CD8-positive, alpha-beta memory T cell (primary cell): ENCODE measurements at regions not wholly inside any gene's neighbourhood (a gene's known extent, or its start where the extent isn't known, plus 50 kb on each side); places are given as distances from the start of the nearest gene placed in this dataset.

ENCODE experiments used
- CTCF ChIA-PET: fragments of 350-600 bp; sonication (Branson Sonifier 250); formaldehyde crosslinking; loops from one replicate; lab custom pipeline; 2021; ENCODE audit warnings: antibody characterized with exemption; lab: Charles Lee
- POLR2A ChIA-PET: fragments of 350-600 bp; sonication (Branson Sonifier 250); formaldehyde crosslinking; loops from one replicate; lab custom pipeline; 2021; ENCODE audit warnings: antibody characterized with exemption; lab: Charles Lee
- DNase-seq, 5 donors: peaks; one replicate each; pipeline versions ENCODE4 v3.0.0 to v3.0.0-alpha.2; 2020 to 2022; ENCODE audit warnings: mixed read lengths in 1 of 5
- H3K27ac ChIP-seq: one replicate; pipeline ENCODE4 v1.7.0; 2013; ENCODE audit warnings: low read depth, mild to moderate bottlenecking, low read length, moderate library complexity
- H3K27me3 ChIP-seq: 2 replicates; pipeline ENCODE4 v1.7.0; 2013; ENCODE audit warnings: low read length, mild to moderate bottlenecking; ENCODE audit not compliant: insufficient read depth, poor library complexity, severe bottlenecking
- H3K36me3 ChIP-seq: 2 replicates; pipeline ENCODE4 v1.7.0; 2013; ENCODE audit warnings: mild to moderate bottlenecking, low read length, moderate library complexity; ENCODE audit not compliant: insufficient read depth
- H3K4me1 ChIP-seq: 2 replicates; pipeline ENCODE4 v1.7.0; 2013; ENCODE audit warnings: mild to moderate bottlenecking, low read length, moderate library complexity; ENCODE audit not compliant: insufficient read depth
- H3K4me3 ChIP-seq: 2 replicates; pipeline ENCODE4 v1.7.0; 2013; ENCODE audit warnings: mild to moderate bottlenecking, low read length
- H3K9me3 ChIP-seq: 2 replicates; pipeline ENCODE4 v1.7.0; 2013; ENCODE audit warnings: mild to moderate bottlenecking, low read length
- H3K27ac Mint-ChIP-seq, 8 donors: one replicate each; pipeline ENCODE4 v1.8.0; 2020 to 2021; ENCODE audit warnings: mixed read lengths in 8 of 8, mild to moderate bottlenecking in 6 of 8, inconsistent platforms in 3 of 8, moderate library complexity in 3 of 8
- H3K27me3 Mint-ChIP-seq, 2 donors: one replicate each; pipeline ENCODE4 v1.8.0; 2020 to 2021; ENCODE audit warnings: mixed read lengths in 2 of 2, mild to moderate bottlenecking in 1 of 2, moderate library complexity in 1 of 2
- H3K36me3 Mint-ChIP-seq, 3 donors: one replicate each; pipeline ENCODE4 v1.8.0; 2020 to 2021; ENCODE audit warnings: mixed read lengths in 3 of 3, inconsistent platforms in 1 of 3, mild to moderate bottlenecking in 1 of 3
- H3K4me1 Mint-ChIP-seq, 3 donors: one replicate each; pipeline ENCODE4 v1.8.0; 2020 to 2021; ENCODE audit warnings: mixed read lengths in 3 of 3, inconsistent platforms in 1 of 3, mild to moderate bottlenecking in 1 of 3
- H3K4me3 Mint-ChIP-seq, 7 donors: one replicate each; pipeline ENCODE4 v1.8.0; 2020 to 2021; ENCODE audit warnings: mixed read lengths in 7 of 7, mild to moderate bottlenecking in 6 of 7, moderate library complexity in 4 of 7, inconsistent platforms in 2 of 7
- H3K9me3 Mint-ChIP-seq, 5 donors: one replicate each; pipeline ENCODE4 v1.8.0; 2020 to 2022; ENCODE audit warnings: mixed read lengths in 5 of 5, mild to moderate bottlenecking in 3 of 5, moderate library complexity in 2 of 5, inconsistent platforms in 1 of 5

- Histone ChIP-seq H3K4me1 (no peaks in the 10 kb centered on the region), H3K27ac (no peak overlapping the region), H3K27me3 (no peaks in the 10 kb centered on the region), H3K36me3 (no peaks in the 10 kb centered on the region), H3K4me3 (no peak overlapping the region), H3K9me3 (no peaks in the 10 kb centered on the region)
- Mint-ChIP-seq H3K9me3 (peaks cover 4 to 32% (median 13%) of the 10 kb centered on the region in 5 donors), H3K27ac (no peak overlapping the region), H3K4me1 (no peaks in the 10 kb centered on the region), H3K4me3 (no peak overlapping the region), H3K36me3 (no peaks in the 10 kb centered on the region), H3K27me3 (no peaks in the 10 kb centered on the region)
- DNase-seq = no peak
- POLR2A ChIA-PET = no interaction called here
- CTCF ChIA-PET = no interaction called here
Measured at GRCh38 chr11:25886036-25886435, 445.9 kb upstream of the ANO3 start.

- no peaks in the 10 kb centered on the region for H3K9me3 ChIP-seq
- no peaks in the 10 kb centered on the region for H3K4me1 Mint-ChIP-seq
- no peaks in the 10 kb centered on the region for H3K4me1 ChIP-seq
- no peaks in the 10 kb centered on the region for H3K27me3 ChIP-seq
- H3K27ac ChIP-seq = no peak overlapping the region
- no peaks in the 10 kb centered on the region for H3K36me3 ChIP-seq
- no peak overlapping the region for H3K27ac Mint-ChIP-seq
- no peak for DNase-seq
- no peaks in the 10 kb centered on the region for H3K27me3 Mint-ChIP-seq
- no peak overlapping the region for H3K4me3 ChIP-seq
- H3K9me3 Mint-ChIP-seq = peaks cover 0 to 17% (median 6%) of the 10 kb centered on the region in 5 donors
- POLR2A ChIA-PET = no interaction called here
- CTCF ChIA-PET = no interaction called here
- no peaks in the 10 kb centered on the region for H3K36me3 Mint-ChIP-seq
- no peak overlapping the region for H3K4me3 Mint-ChIP-seq
Measured at GRCh38 chr11:25890626-25891260, 441.2 kb upstream of the ANO3 start.

GRCh38 chr11:25891960-25892359 lies 440.0 kb upstream of the ANO3 start:
- ChIA-PET POLR2A (no interaction called here), CTCF (no interaction called here)
- H3K27me3 ChIP-seq = no peaks in the 10 kb centered on the region
- no peak overlapping the region for H3K4me3 ChIP-seq
- H3K9me3 Mint-ChIP-seq = peaks cover 0 to 17% (median 6%) of the 10 kb centered on the region in 5 donors
- H3K9me3 ChIP-seq = no peaks in the 10 kb centered on the region
- no peaks in the 10 kb centered on the region for H3K27me3 Mint-ChIP-seq
- no peak for DNase-seq
- H3K4me1 Mint-ChIP-seq = no peaks in the 10 kb centered on the region
- no peaks in the 10 kb centered on the region for H3K4me1 ChIP-seq
- no peaks in the 10 kb centered on the region for H3K36me3 ChIP-seq
- no peak overlapping the region for H3K27ac ChIP-seq
- no peak overlapping the region for H3K27ac Mint-ChIP-seq
- no peaks in the 10 kb centered on the region for H3K36me3 Mint-ChIP-seq
- H3K4me3 Mint-ChIP-seq = no peak overlapping the region

GRCh38 chr11:25899617-25900160 lies 432.2 kb upstream of the ANO3 start:
- no peaks in the 10 kb centered on the region for H3K4me1 Mint-ChIP-seq

GRCh38 chr11:25900814-25901213 lies 431.1 kb upstream of the ANO3 start:
- no peaks in the 10 kb centered on the region for H3K9me3 ChIP-seq
- no peak for DNase-seq
- peaks cover 2 to 13% (median 4%) of the 10 kb centered on the region in 5 donors for H3K9me3 Mint-ChIP-seq
- ChIA-PET CTCF (no interaction called here), POLR2A (no interaction called here)
- no peaks in the 10 kb centered on the region for H3K36me3 ChIP-seq
- H3K4me3 ChIP-seq = no peak overlapping the region
- no peaks in the 10 kb centered on the region for H3K27me3 ChIP-seq
- H3K27me3 Mint-ChIP-seq = no peaks in the 10 kb centered on the region
- no peaks in the 10 kb centered on the region for H3K4me1 ChIP-seq
- no peak overlapping the region for H3K27ac Mint-ChIP-seq
- H3K4me3 Mint-ChIP-seq = no peak overlapping the region
- H3K4me1 Mint-ChIP-seq = no peaks in the 10 kb centered on the region
- no peak overlapping the region for H3K27ac ChIP-seq
- H3K36me3 Mint-ChIP-seq = no peaks in the 10 kb centered on the region

More at GRCh38 chr11:25899617-25900160, 432.2 kb upstream of the ANO3 start:
- H3K27ac Mint-ChIP-seq = no peak overlapping the region
- H3K9me3 Mint-ChIP-seq = peaks cover under 1 to 11% (median 4%) of the 10 kb centered on the region in 5 donors
- H3K4me3 Mint-ChIP-seq = no peak overlapping the region
- H3K27ac ChIP-seq = no peak overlapping the region
- H3K27me3 Mint-ChIP-seq = no peaks in the 10 kb centered on the region
- H3K4me1 ChIP-seq = no peaks in the 10 kb centered on the region
- POLR2A ChIA-PET = no interaction called here
- no peaks in the 10 kb centered on the region for H3K36me3 Mint-ChIP-seq
- CTCF ChIA-PET = no interaction called here
- no peak for DNase-seq
- H3K9me3 ChIP-seq = no peaks in the 10 kb centered on the region
- no peaks in the 10 kb centered on the region for H3K36me3 ChIP-seq
- H3K27me3 ChIP-seq = no peaks in the 10 kb centered on the region
- no peak overlapping the region for H3K4me3 ChIP-seq

GRCh38 chr11:25901415-25901814 lies 430.5 kb upstream of the ANO3 start:
- no peak for DNase-seq
- H3K9me3 ChIP-seq = no peaks in the 10 kb centered on the region
- Mint-ChIP-seq H3K4me3 (no peak overlapping the region), H3K27me3 (no peaks in the 10 kb centered on the region), H3K4me1 (no peaks in the 10 kb centered on the region), H3K9me3 (peaks cover 2 to 18% (median 4%) of the 10 kb centered on the region in 5 donors), H3K36me3 (no peaks in the 10 kb centered on the region), H3K27ac (no peak overlapping the region)
- H3K36me3 ChIP-seq = no peaks in the 10 kb centered on the region
- no peaks in the 10 kb centered on the region for H3K27me3 ChIP-seq
- ChIA-PET POLR2A (no interaction called here), CTCF (no interaction called here)
- H3K27ac ChIP-seq = no peak overlapping the region
- no peaks in the 10 kb centered on the region for H3K4me1 ChIP-seq
- no peak overlapping the region for H3K4me3 ChIP-seq

- no peak overlapping the region for H3K27ac ChIP-seq
- no peaks in the 10 kb centered on the region for H3K9me3 ChIP-seq
- Mint-ChIP-seq H3K27ac (no peak overlapping the region), H3K4me3 (no peak overlapping the region), H3K36me3 (no peaks in the 10 kb centered on the region), H3K4me1 (no peaks in the 10 kb centered on the region), H3K9me3 (peaks cover 3 to 21% (median 5%) of the 10 kb centered on the region in 5 donors), H3K27me3 (no peaks in the 10 kb centered on the region)
- H3K27me3 ChIP-seq = no peaks in the 10 kb centered on the region
- H3K4me3 ChIP-seq = no peak overlapping the region
- H3K36me3 ChIP-seq = no peaks in the 10 kb centered on the region
- POLR2A ChIA-PET = no interaction called here
- no peaks in the 10 kb centered on the region for H3K4me1 ChIP-seq
- CTCF ChIA-PET = no interaction called here
- no peak for DNase-seq
Measured at GRCh38 chr11:25902476-25902875, 429.5 kb upstream of the ANO3 start.

GRCh38 chr11:25908726-25909125 lies 423.2 kb upstream of the ANO3 start:
- Mint-ChIP-seq H3K4me1 (no peaks in the 10 kb centered on the region), H3K9me3 (peaks cover 0 to 31% (median 10%) of the 10 kb centered on the region in 5 donors), H3K36me3 (no peaks in the 10 kb centered on the region), H3K27me3 (no peaks in the 10 kb centered on the region), H3K4me3 (no peak overlapping the region), H3K27ac (no peak overlapping the region)
- no peak for DNase-seq
- no peaks in the 10 kb centered on the region for H3K9me3 ChIP-seq
- ChIA-PET POLR2A (no interaction called here), CTCF (no interaction called here)
- no peak overlapping the region for H3K4me3 ChIP-seq
- no peaks in the 10 kb centered on the region for H3K36me3 ChIP-seq
- no peak overlapping the region for H3K27ac ChIP-seq
- no peaks in the 10 kb centered on the region for H3K27me3 ChIP-seq
- no peaks in the 10 kb centered on the region for H3K4me1 ChIP-seq
